Liver (tissue), 2 donors: ENCODE measurements at regions not wholly inside any gene's neighbourhood (a gene's known extent, or its start where the extent isn't known, plus 50 kb on each side); places are given as distances from the start of the nearest gene placed in this dataset.

Source experiments
- ZBTB33 ChIP-seq: IDR thresholded peaks from 2 replicates; pipeline ENCODE4 v1.6.1; 2016; ENCODE audit warnings: antibody characterized with exemption
- TF ChIP-seq, protein P1 (sequence below): fragments of 150-350 bp; IDR thresholded peaks from 2 replicates; pipeline ENCODE4 v1.5.1; 2017; ENCODE audit warnings: improper control_type of control experiment, low read depth, low read length; ENCODE audit not compliant: missing input control
- TF ChIP-seq, protein P2 (sequence below): IDR thresholded peaks from 2 replicates; pipeline ENCODE4 v1.6.1; 2016; ENCODE audit warnings: antibody characterized with exemption
- donor health status: healthy.

GRCh38 chr20:55793986-55794385 is 211.3 kb downstream of the CBLN4 start:
- TF ChIP-seq, protein P1, sequence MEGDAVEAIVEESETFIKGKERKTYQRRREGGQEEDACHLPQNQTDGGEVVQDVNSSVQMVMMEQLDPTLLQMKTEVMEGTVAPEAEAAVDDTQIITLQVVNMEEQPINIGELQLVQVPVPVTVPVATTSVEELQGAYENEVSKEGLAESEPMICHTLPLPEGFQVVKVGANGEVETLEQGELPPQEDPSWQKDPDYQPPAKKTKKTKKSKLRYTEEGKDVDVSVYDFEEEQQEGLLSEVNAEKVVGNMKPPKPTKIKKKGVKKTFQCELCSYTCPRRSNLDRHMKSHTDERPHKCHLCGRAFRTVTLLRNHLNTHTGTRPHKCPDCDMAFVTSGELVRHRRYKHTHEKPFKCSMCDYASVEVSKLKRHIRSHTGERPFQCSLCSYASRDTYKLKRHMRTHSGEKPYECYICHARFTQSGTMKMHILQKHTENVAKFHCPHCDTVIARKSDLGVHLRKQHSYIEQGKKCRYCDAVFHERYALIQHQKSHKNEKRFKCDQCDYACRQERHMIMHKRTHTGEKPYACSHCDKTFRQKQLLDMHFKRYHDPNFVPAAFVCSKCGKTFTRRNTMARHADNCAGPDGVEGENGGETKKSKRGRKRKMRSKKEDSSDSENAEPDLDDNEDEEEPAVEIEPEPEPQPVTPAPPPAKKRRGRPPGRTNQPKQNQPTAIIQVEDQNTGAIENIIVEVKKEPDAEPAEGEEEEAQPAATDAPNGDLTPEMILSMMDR = no peak
- TF ChIP-seq, protein P2, sequence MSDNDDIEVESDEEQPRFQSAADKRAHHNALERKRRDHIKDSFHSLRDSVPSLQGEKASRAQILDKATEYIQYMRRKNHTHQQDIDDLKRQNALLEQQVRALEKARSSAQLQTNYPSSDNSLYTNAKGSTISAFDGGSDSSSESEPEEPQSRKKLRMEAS = no peak
- TF ChIP-seq ZBTB33 = no peak
